ENCODE measurements at regions not wholly inside any gene's neighbourhood (a gene's known extent, or its start where the extent isn't known, plus 50 kb on each side); places are given as distances from the start of the nearest gene placed in this dataset.
"Not testable (repeated sequence)": the region's sequence is repeated elsewhere in the genome, so short reads cannot be mapped to it uniquely, and the experiment has no call there.

DNA sequence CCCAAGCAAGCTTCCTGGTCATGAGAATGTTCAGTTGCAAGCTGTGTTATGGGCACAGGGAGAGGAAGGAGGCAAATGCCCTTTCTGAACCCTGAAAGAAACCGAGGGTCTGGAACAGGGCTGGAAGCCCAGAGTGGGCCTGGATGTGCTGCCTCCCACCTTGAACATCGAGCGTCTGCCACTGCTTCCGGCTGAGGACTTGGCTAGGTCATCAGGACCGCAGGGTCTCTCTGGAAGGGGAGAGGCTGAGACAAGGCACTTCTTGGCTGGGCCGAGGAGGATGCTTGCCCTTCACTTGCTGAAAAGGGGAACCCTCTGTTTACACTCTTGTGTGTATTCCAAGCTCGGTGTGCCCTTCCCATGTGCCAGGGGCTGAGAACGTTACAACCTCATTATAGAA, 168.0 kb upstream of the C1orf174 start:
- DNase-seq, result no peak

DNA sequence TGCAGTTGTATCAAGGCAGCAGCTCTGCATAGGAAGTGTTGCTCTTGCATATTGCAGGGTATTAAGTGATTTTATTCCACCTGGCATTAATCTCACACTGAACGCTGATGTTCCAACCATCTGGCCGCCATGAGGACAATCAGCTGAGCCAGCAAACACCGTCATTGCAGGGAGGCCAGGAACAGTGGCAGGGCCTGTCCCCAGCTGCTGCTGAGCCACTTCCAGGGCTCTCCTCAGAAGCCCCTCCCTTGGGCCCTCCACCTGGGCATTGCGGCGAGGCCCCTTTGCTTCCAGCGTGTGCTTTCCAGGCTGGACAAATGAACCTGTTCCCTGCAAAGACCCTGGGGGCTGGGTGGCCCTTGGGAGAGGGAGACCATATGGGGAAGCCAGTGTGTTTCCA, 171.6 kb upstream of the C1orf174 start:
- DNase-seq, result no peak

DNA sequence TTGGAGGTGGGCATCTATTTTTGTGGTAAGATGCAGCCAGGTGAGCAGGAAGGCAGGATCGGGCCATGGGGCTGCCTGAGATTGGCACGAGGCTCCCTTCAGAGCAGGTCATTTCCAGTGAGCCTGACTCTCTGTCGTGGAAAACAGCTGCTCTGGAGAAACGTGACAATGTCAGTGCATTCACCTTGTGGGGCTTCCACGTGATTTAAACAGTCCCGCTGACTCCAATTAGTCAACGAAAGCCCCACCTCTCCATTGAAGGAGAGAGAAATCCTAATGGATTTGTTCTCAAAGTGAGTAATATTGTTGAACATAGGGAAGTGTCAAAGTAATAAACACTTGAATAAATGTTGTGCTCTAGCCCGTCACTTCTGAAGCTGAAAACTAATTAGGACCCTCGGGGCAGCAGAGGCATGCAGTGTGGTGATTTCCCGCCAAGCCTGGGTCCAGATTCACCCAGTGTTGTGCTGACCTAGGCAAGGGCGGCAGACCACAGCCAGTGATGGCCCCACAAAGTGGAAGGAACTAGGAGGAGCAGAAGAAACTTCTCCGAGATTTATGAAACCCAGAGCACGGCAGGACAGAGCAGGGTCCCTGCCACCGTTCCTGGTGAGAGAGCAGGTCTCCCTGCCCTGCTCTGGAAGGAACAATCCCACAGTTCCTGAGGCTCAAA, 172.5 kb upstream of the C1orf174 start:
- no peak for DNase-seq

DNA sequence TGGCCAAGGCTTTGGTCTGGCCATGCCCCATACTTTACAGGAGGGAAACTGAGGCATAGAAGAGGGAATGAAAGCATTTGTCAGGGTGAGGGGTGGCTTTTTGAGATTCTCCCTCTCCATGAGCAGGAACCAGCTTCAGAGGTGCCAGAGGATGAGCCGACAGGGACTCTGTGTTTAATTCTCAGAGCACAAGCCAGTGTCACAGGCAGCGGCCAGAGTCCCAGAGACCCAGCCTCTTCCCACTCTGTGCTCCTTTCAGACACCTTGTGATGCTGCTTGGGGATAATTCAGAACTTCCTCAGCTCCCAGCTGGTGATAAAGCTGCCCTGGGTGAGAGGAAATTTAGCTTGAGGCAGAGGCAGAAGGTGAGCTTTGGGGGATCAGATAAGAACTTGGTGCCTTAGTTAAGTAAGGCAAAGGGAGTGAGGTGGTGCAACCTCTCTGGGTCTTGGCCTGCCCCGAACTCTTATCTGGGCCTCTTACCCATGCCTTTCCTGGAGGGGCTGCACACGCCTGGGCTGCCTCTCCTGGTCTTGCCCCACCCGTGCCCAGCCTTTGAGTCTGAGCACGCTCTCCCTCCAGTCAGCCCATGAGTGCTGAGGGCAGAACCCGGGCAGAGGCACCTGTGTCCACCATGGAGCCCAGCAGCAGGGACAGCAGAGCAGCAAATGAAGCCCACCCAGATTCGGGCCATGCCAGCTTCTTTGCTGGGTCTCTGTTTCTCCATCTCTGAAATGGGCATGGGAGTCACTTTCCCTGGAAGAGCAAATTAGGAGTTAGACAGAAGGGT, 175.6 kb upstream of the C1orf174 start:
- DNase-seq, result no peak

- no peak for DNase-seq
These were observed 176.3 kb upstream of the C1orf174 start for GRCh38 chr1:4076346-4076745.

DNA sequence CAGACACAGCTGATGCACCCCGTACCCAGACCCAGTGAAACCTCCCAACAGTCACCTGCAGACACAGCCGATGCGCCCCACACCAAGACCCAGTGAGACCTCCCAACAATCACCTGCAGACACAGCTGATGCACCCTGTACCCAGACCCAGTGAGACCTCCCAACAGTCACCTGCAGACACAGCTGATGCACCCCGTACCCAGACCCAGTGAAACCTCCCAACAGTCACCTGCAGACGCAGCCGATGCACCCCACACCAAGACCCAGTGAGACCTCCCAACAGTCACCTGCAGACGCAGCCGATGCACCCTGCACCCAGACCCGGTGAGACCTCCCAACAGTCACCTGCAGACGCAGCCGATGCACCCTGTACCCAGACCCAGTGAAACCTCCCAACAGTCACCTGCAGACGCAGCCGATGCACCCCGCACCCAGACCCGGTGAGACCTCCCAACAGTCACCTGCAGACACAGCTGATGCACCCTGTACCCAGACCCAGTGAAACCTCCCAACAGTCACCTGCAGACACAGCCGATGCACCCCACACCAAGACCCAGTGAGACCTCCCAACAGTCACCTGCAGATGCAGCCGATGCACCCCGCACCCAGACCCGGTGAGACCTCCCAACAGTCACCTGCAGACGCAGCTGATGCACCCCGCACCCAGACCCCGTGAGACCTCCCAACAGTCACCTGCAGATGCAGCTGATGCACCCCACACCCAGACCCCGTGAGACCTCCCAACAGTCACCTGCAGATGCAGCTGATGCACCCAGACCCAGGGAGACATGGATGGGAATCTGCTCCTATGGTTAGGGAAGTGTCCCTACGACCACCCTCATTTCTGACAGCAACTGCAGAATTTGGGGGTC, 178.3 kb upstream of the C1orf174 start:
- not testable (repeated sequence) for DNase-seq

DNA sequence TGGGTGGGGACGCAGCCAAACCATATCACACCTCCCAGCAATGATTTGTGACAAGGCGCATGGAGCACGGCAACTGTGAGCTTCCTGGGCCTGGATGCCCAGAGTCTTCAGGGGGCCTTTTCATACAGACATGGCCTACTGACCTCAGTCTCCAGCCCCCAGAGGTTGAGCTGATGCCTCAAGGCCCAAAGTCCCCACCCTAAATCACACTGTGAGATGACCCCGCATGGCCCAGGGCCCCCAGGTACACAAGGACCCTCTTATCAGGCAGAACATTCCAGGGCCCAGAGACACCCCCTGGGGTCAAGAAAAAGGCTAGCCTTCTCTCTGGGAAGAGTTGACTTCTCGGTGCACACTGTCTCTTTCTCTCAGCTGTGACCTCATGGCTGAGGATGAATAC, 179.7 kb upstream of the C1orf174 start:
- DNase-seq, result no peak

DNA sequence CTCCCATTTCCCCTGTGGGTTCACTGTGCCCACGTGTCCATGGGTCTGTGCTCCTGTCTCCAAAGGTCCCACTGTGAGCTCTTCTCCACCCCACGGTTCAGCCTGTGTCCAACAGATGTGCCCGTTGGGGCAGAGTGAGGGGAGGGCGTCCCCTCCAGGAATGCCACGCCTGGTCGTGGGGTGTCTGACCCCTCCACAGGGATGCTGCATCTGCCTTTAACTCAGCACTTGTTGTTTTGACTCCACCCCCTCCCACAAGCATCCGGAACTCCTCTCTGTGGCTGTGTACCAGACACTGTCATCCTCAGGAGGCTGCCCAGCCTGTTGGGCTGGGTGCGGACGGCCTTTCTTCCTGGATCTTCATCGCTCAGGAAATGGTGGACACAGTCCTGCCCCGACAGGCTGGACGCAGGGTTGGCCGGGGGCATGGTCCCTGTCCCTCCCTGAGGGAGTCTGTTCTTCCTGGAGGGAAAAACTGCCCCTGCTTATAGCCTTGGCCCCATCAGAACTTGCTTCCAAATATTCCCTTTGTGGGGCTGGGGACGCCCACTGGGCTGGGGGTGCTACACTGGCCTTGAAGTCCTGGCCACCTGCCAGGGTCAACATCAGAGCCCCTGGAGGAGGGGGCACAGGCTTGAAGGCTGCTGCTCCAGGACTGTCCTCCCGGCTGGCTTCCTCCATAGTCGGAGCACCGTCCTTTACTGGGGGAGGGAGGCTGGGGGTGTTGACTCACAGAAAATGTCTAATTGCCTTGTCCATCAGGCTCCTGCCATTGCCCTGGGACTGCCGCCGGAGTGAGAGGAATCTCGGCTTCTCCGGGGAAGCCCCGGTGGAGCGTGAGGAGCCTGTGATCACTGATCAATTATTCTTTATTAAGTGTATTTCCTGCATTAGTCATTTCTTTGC, 182.0 kb upstream of the C1orf174 start:
- no peak for DNase-seq

GRCh38 chr1:4083231-4084047, 183.4 kb upstream of the C1orf174 start:
- DNase-seq, result no peak

- DNase-seq, result no peak
These were observed 184.0 kb upstream of the C1orf174 start for GRCh38 chr1:4084048-4084431.

DNA sequence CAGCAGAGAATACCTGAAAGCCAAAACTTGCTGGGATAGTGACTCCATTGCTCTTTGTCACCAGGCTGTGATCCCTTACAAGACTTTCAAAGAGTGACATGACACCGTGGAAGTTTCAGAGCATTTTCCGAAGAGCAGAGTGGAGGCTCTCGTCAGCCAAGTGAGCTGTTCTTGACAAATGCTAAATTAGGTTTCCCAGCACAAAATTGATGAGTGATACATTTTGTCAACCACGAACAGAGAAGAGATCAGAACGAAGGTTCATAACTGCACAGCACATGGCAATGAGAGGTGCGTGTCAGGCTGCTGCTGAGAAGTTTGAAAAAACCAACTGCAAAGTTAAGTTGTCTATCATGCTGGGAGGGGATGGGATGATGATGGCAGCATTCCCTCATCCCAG, 184.4 kb upstream of the C1orf174 start:
- no peak for DNase-seq

DNA sequence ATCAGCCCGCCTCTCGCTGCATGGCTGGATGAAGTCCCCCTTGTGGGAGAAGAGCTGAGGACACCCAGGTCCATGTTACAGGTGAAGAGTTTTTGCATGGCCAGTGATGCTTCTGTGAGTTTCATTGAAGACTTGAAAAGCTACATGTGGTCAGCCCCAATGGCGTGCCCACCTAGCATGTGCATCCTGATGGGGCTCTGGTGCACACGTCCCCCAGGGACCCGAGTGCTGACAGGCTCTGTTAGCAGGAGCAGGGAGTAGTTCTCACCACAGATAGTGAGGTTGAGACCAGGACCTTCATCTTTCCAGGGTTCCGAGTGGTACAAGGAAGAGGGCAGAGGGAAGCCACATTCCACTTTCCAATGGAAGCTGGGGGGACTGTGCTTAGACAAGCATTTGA, 184.8 kb upstream of the C1orf174 start:
- no peak for DNase-seq

DNA sequence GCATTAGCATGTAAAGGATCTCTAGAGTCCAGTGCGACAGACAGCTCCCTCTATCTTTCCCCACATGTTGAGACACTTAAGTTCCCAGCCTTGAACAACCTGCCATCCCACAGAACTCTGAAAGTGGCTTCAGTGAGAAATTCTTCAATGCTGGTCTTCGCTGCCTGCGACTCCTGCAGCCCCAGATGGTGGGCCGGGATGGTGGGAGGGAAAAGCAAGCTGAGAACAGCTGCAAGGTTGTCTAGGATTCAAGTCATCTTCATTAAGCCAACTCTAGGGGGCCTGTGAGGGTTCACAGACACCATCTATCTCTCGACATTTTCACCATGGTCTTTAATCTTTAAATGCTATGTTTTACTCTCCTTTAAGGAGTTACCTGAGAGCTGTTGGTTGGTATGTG, 185.5 kb upstream of the C1orf174 start:
- no peak for DNase-seq

GRCh38 chr1:4086085-4086850, 186.2 kb upstream of the C1orf174 start:
- DNase-seq, result no peak

DNA sequence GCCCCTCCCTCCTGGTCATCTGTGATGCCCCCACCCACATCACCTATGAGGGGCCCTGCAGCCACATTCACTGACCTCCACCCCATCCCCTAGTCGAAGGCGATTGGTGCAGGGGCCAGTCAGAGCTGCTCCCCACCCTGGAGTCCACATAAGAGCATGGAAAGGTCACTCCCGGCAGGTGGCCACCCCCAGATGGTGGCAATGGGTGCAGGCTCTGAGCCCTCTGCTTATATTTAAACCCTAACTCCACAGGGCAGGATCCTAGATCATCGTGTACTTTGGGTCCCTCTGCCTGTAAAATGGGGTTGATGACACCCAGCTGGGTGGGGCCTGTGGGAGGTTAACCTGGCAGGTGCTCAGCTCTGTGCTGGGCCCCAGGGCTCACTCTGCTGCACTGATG, 186.8 kb upstream of the C1orf174 start:
- no peak for DNase-seq

DNA sequence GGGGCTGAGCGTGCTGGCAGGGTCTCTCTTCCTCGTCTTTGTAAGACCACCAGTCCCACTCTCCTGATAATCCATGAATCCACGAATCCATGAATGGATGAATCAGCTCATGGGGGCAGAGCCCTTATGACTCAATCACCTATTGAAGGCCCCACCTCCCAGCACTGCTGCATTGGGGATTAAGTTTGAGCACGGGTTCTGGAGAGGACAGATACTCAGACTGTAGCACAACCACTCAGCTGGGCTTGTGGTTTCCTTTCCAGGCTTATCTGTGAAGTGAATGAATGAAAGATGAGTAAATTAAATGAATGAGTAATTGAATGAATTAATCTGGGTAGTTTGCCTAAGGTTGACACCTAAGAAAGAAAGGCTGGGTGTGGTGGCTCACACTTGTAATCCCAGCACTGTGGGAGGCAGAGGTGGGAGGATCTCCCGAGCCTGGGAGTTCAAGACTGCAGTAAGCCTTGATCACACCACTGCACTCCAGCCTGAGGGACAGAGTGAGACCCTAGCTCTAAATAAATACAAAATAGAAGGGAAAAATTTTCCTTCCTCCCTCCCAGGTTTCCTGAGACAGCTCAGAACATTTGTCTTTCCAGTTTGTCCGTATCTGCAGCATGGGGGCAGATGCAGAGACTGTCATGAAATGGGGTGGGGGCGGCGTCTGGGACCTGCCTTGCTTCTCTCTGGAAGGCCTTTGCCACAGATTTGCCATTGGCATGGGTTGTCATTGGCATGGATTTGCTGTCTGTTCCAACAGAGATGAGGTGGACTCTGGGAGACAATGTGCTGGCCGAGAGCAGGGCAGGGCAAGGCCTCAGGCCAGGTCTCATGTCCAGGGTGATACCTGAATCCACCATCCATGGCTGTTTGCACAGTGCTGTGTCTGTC, 187.7 kb upstream of the C1orf174 start:
- no peak for DNase-seq

DNA sequence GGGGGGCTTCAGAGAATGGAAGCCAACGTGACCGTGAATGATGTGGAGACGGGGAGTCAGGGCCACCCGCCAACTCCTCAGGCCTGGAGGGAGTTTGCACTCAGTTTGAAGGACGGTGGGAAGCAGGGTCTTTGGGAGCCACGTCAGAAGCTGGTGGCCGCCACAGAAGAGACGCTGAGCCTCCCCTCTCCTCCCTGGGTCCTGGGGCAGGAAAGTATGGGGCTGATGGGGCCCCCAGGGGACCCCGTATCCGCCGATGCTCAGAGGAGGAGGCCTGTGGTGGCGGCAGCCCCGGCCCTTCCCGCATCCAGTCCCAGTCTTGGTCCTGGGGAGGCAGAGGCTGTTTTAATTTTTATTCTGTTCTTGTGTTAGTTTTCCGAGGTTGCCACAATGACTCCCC, 188.6 kb upstream of the C1orf174 start:
- no peak for DNase-seq

GRCh38 chr1:4089421-4090175, 189.5 kb upstream of the C1orf174 start:
- no peak for DNase-seq

- no peak for DNase-seq
These were observed 190.5 kb upstream of the C1orf174 start for GRCh38 chr1:4090556-4090955.

Measured in hindlimb muscle (tissue), 1 donor.